Chondrocyte (in vitro differentiated cells): ENCODE measurements at regions not wholly inside any gene's neighbourhood (a gene's known extent, or its start where the extent isn't known, plus 50 kb on each side); places are given as distances from the start of the nearest gene placed in this dataset.

Source experiments
- DNase-seq: peaks from one replicate; pipeline ENCODE4 v3.0.0; 2021; ENCODE audit warnings: mixed read lengths, low spot score
- H3K27ac Mint-ChIP-seq: one replicate; pipeline ENCODE4 v1.8.0; 2021; ENCODE audit warnings: mild to moderate bottlenecking, moderate library complexity, mixed read lengths; ENCODE audit not compliant: unreplicated experiment
- H3K27me3 Mint-ChIP-seq: 2 replicates; pipeline ENCODE4 v1.8.0; 2021; ENCODE audit warnings: low read depth, mixed read lengths
- H3K36me3 Mint-ChIP-seq: 2 replicates; pipeline ENCODE4 v1.8.0; 2021; ENCODE audit warnings: low read depth, mixed read lengths
- H3K4me1 Mint-ChIP-seq: 2 replicates; pipeline ENCODE4 v1.8.0; 2021; ENCODE audit warnings: low read depth, mild to moderate bottlenecking, mixed read lengths
- H3K4me3 Mint-ChIP-seq: one replicate; pipeline ENCODE4 v1.8.0; 2021; ENCODE audit warnings: mild to moderate bottlenecking, moderate library complexity, mixed read lengths; ENCODE audit not compliant: unreplicated experiment
- H3K9me3 Mint-ChIP-seq: 2 replicates; pipeline ENCODE4 v1.8.0; 2021; ENCODE audit warnings: low read depth, mixed read lengths
- TF ChIP-seq, protein P1 (sequence below): fragments of 200-600 bp; sonication (generic); IDR thresholded peaks from 2 replicates; pipeline ENCODE4 v1.5.0; 2021; ENCODE audit warnings: antibody characterized with exemption, mild to moderate bottlenecking, moderate library complexity

DNA sequence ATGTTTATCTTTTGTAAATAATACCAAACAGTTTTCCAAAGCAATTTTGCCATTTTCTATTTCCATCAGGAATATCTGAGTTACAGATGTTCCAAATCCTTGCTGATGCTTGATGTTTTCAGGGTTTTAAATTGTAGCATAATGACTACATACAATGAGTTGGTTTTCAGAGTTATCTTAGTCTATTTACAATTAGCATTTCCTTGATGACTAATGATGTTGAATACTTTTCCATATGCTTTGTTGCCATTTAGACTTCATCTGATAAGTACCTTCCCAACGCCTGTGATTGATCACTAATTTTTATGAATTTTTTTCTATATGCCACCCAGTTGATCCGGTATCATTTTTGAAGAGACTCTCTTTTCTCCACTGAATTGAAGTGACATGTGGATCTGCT lies 102.3 kb downstream of the SLC25A46 start:
- no peak overlapping the region for H3K27ac Mint-ChIP-seq
- TF ChIP-seq, protein P1, sequence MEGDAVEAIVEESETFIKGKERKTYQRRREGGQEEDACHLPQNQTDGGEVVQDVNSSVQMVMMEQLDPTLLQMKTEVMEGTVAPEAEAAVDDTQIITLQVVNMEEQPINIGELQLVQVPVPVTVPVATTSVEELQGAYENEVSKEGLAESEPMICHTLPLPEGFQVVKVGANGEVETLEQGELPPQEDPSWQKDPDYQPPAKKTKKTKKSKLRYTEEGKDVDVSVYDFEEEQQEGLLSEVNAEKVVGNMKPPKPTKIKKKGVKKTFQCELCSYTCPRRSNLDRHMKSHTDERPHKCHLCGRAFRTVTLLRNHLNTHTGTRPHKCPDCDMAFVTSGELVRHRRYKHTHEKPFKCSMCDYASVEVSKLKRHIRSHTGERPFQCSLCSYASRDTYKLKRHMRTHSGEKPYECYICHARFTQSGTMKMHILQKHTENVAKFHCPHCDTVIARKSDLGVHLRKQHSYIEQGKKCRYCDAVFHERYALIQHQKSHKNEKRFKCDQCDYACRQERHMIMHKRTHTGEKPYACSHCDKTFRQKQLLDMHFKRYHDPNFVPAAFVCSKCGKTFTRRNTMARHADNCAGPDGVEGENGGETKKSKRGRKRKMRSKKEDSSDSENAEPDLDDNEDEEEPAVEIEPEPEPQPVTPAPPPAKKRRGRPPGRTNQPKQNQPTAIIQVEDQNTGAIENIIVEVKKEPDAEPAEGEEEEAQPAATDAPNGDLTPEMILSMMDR: no peak
- DNase-seq: no peak
- H3K4me1 Mint-ChIP-seq: no peaks in the 10 kb centered on the region
- H3K27me3 Mint-ChIP-seq: peaks cover 17% of the 10 kb centered on the region
- no peaks in the 10 kb centered on the region for H3K9me3 Mint-ChIP-seq
- no peak overlapping the region for H3K4me3 Mint-ChIP-seq
- no peaks in the 10 kb centered on the region for H3K36me3 Mint-ChIP-seq

DNA sequence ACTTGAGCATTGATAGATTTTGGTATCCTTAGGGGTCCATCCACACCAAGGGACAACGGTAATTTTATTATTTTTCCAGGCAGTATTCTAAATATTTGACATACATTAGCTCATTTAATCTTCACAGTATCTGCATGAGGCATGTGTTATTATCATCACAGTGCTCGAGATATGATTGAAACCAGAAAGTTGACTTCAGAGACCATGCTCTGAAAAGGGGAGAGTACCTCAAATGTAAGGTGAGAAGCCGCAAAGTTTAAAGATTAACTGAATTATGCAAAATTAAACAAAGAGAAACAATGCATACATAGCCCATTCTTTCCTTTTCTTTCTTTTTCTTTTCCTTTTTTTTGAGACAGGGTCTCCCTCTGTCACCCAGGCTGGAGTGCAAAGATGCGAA lies 104.1 kb downstream of the SLC25A46 start:
- Mint-ChIP-seq H3K4me3 (no peak overlapping the region), H3K36me3 (no peaks in the 10 kb centered on the region), H3K9me3 (peaks cover 2% of the 10 kb centered on the region), H3K27me3 (peaks cover 17% of the 10 kb centered on the region), H3K27ac (no peak overlapping the region), H3K4me1 (no peaks in the 10 kb centered on the region)
- TF ChIP-seq, protein P1: no peak
- DNase-seq: no peak

DNA sequence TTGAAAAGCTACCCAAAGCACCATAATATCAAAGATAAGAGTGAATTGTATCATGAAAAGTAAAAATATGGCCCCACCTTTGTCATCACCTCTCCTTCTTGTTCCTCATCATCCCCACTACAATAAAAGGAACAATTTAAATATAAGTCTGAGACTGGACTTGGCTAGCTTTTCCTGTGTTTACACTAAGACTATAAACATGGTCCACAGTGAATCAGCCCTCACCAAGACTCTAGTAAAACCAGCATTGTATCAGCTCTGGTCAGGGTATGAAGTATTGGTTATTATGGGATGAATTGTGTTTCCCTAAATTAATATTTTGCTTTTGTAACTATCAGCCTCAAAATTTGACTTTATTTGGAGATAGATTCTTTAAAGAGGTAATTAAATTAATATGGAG lies 105.4 kb downstream of the SLC25A46 start:
- peaks cover 9% of the 10 kb centered on the region for H3K27me3 Mint-ChIP-seq
- H3K27ac Mint-ChIP-seq: no peak overlapping the region
- H3K36me3 Mint-ChIP-seq: no peaks in the 10 kb centered on the region
- peaks cover 15% of the 10 kb centered on the region for H3K9me3 Mint-ChIP-seq
- H3K4me1 Mint-ChIP-seq: no peaks in the 10 kb centered on the region
- no peak overlapping the region for H3K4me3 Mint-ChIP-seq
- TF ChIP-seq, protein P1: no peak
- no peak for DNase-seq

DNA sequence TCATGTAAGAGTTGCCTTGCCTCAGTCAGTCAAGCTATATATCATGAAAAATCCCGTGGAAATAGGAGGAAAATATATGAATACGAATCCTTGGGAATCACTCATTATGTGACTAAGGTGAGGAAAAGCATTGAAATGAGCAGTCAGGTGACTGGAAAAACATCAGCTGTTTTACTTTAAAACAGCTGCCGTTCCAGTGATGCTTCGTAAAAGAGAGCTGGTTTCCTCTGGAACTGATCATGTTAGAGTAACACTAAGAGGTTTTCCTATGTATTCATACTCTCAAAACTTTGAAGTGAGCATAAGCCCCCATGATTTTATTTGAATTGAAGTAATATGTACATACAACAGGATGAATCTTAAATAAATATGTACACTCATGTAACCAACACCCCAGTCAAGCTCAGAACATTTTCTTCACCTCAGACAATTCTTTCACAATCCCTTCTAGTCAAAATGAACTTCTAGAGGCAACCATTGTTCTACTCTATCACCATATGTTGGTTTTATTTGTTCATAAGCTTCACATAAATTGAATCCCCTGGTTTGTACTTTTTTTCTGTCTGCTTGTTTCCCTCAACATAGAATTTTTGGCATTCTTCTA lies 107.7 kb downstream of the SLC25A46 start:
- peaks cover 20% of the 10 kb centered on the region for H3K9me3 Mint-ChIP-seq
- H3K4me3 Mint-ChIP-seq: no peak overlapping the region
- TF ChIP-seq, protein P1: no peak
- H3K27me3 Mint-ChIP-seq: peaks cover 6% of the 10 kb centered on the region
- H3K27ac Mint-ChIP-seq: no peak overlapping the region
- H3K4me1 Mint-ChIP-seq: no peaks in the 10 kb centered on the region
- DNase-seq: no peak
- no peaks in the 10 kb centered on the region for H3K36me3 Mint-ChIP-seq

DNA sequence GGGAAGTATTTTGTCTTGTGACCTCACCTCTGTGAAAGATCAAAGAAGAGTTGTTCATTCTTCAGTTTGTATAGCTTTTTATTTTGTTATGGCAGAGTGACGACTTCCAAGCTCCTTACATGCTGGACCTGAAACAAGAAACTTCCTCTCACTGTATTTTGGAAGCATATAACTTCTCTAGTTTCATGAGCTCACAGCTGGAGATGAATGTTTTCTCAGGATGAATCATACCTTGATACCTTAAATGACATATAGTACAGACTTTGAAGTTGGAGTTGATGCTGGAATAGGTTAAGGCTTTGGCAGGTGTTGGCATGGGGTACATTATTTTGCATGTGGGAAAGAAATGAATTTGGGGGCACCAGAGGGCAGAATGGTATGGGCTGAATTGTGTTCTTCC lies 112.5 kb downstream of the SLC25A46 start:
- no peaks in the 10 kb centered on the region for H3K4me1 Mint-ChIP-seq

More for the DNA sequence above, 112.5 kb downstream of the SLC25A46 start:
- H3K27me3 Mint-ChIP-seq: peaks cover 11% of the 10 kb centered on the region
- H3K9me3 Mint-ChIP-seq: peaks cover 20% of the 10 kb centered on the region
- no peak overlapping the region for H3K4me3 Mint-ChIP-seq
- DNase-seq: no peak
- TF ChIP-seq, protein P1: no peak
- no peaks in the 10 kb centered on the region for H3K36me3 Mint-ChIP-seq
- H3K27ac Mint-ChIP-seq: no peak overlapping the region
